Hypothalamus (tissue), 51 donors: ENCODE measurements at regions not wholly inside any gene's neighbourhood (a gene's known extent, or its start where the extent isn't known, plus 50 kb on each side); places are given as distances from the start of the nearest gene placed in this dataset.

Experiments
- DNase-seq, 51 donors: peaks; one replicate each; lab custom pipeline; 2025; lab: John Stamatoyannopoulos, UW

GRCh38 chr6:166877906-166878305 lies 78.4 kb downstream of the RNASET2 start:
- DNase-seq: no peak

GRCh38 chr6:166877349-166877748 lies 79.0 kb downstream of the RNASET2 start:
- no peak for DNase-seq

GRCh38 chr6:166872531-166873009 lies 83.8 kb downstream of the RNASET2 start:
- no peak for DNase-seq

GRCh38 chr6:166870602-166871208 lies 85.6 kb downstream of the RNASET2 start:
- DNase-seq: no peak

GRCh38 chr6:166866839-166867637 lies 89.3 kb downstream of the RNASET2 start:
- DNase-seq: peak in 32 of 51 donors; percentile 13 to 79 (median 50)

- peak in 6 of 51 donors; percentile 13 to 42 (median 28) for DNase-seq
Measured at GRCh38 chr6:166864333-166864732, 92.0 kb downstream of the RNASET2 start.

GRCh38 chr6:166862978-166863530 lies 93.3 kb downstream of the RNASET2 start:
- DNase-seq: peak in 1 of 51 donors; percentile 60

- DNase-seq: peak in 28 of 51 donors; percentile 18 to 83 (median 58)
Measured at GRCh38 chr6:166862287-166862977, 93.9 kb downstream of the RNASET2 start.

- DNase-seq: no peak
Measured at GRCh38 chr6:166861961-166862286, 94.4 kb downstream of the RNASET2 start.

GRCh38 chr6:166861304-166861703 lies 95.0 kb downstream of the RNASET2 start:
- DNase-seq: peak in 1 of 51 donors; percentile 30

- no peak for DNase-seq
Measured at GRCh38 chr6:166860392-166860791, 96.0 kb downstream of the RNASET2 start.

- DNase-seq: no peak
Measured at GRCh38 chr6:166855416-166855815, 100.9 kb downstream of the RNASET2 start.

GRCh38 chr6:166853371-166854325 lies 102.7 kb downstream of the RNASET2 start:
- no peak for DNase-seq

GRCh38 chr6:166852451-166852975 lies 103.8 kb downstream of the RNASET2 start:
- DNase-seq: peak in 3 of 51 donors; percentile 9 to 22 (median 12)

GRCh38 chr6:166851911-166852310 lies 104.4 kb downstream of the RNASET2 start:
- peak in 1 of 51 donors; percentile 49 for DNase-seq

GRCh38 chr6:166851426-166851825 lies 104.9 kb downstream of the RNASET2 start:
- DNase-seq: peak in 1 of 51 donors; percentile 58

GRCh38 chr6:166850677-166851076 lies 105.7 kb downstream of the RNASET2 start:
- DNase-seq: no peak

GRCh38 chr6:166849749-166850183 lies 106.6 kb downstream of the RNASET2 start:
- peak in 1 of 51 donors; percentile 25 for DNase-seq

GRCh38 chr6:166848979-166849748 lies 107.2 kb downstream of the RNASET2 start:
- no peak for DNase-seq
